ENCODE measurements at regions not wholly inside any gene's neighbourhood (a gene's known extent, or its start where the extent isn't known, plus 50 kb on each side); places are given as distances from the start of the nearest gene placed in this dataset.

- POLR2A ChIA-PET = no interaction called here
- Histone ChIP-seq H3K27me3 (ENCODE audit: control insufficient read depth in 2 of 2, insufficient read depth in 2 of 2, low read length in 2 of 2) (no peaks in the 10 kb centered on the region), H2AFZ (ENCODE audit: low read depth, low read length) (no peak overlapping the region), H3K9me3 (replicated peaks; ENCODE audit: control insufficient read depth, insufficient read depth, low read length) (no peaks in the 10 kb centered on the region), H3K27ac (ENCODE audit: insufficient read depth, low read depth, low read length) (no peak overlapping the region), H3K36me3 (ENCODE audit: control insufficient read depth in 2 of 2, extremely low read depth in 1 of 2, insufficient read depth in 2 of 2, low read length in 2 of 2) (no peaks in the 10 kb centered on the region), H3K4me3 (replicated peaks in 1 of 3; ENCODE audit: insufficient read depth in 1 of 3, low read depth in 1 of 3, low read length in 3 of 3) (no peak overlapping the region), H3K79me2 (ENCODE audit: control insufficient read depth, insufficient read depth, low read length) (no peaks in the 10 kb centered on the region), H3K9me1 (replicated peaks; ENCODE audit: control insufficient read depth, extremely low read depth, insufficient read depth, low read length) (no peaks in the 10 kb centered on the region), H3K4me2 (ENCODE audit: insufficient read depth, low read length) (no peak overlapping the region), H4K20me1 (replicated peaks; ENCODE audit: control insufficient read depth, extremely low read depth, insufficient read depth, low read length) (no peaks in the 10 kb centered on the region), H3K9ac (replicated peaks; ENCODE audit: extremely low read depth, insufficient read depth, low read length) (no peak overlapping the region), H3K4me1 (ENCODE audit: control insufficient read depth, extremely low read depth, insufficient read depth, low read length) (peaks cover 4% of the 10 kb centered on the region)
- dilution Hi-C loops (cut with MboI; ENCODE audit: extremely low pct_ligation_motif_present, low sequenced_read_pairs) = no loop called here
- intact Hi-C loops (cut with micrococcal nuclease) = no loop called here
- DNase-seq (ENCODE audit: low read depth, low spot score) (no peak), FAIRE-seq (no peak)
- CTCF ChIA-PET = interaction anchor here (0.8 kb wide), 1 partner anchor 16 kb away, joined by 5 read pairs; no protein-coding TSS in a partner anchor
- no TSS peak for BruUV-seq (replicated peaks)
- TF ChIP-seq MYC (IDR thresholded peaks at IDR 0.05; ENCODE audit: low read depth, low read length) (no peak), GATA2 (IDR thresholded peaks at IDR 0.05; ENCODE audit: insufficient read depth, insufficient read length, low read depth, low read length) (no peak), JUN (IDR thresholded peaks at IDR 0.05; ENCODE audit: borderline replicate concordance, insufficient read depth, insufficient read length, low read depth) (no peak), FOS (IDR thresholded peaks at IDR 0.05; ENCODE audit: borderline replicate concordance, insufficient read depth, low read length) (no peak), POLR2AphosphoS5 (IDR thresholded peaks at IDR 0.05; ENCODE audit: insufficient read depth, low read depth, low read length) (no peak), MAX (IDR thresholded peaks at IDR 0.05; ENCODE audit: insufficient read depth, insufficient read length) (no peak), POLR2A (IDR thresholded peaks at IDR 0.05; ENCODE audit: low read depth, low read length) (no peak), EZH2 (IDR thresholded peaks at IDR 0.05; ENCODE audit: borderline replicate concordance, low read depth, low read length, severe bottlenecking) (no peak)
- TF ChIP-seq, protein P1, sequence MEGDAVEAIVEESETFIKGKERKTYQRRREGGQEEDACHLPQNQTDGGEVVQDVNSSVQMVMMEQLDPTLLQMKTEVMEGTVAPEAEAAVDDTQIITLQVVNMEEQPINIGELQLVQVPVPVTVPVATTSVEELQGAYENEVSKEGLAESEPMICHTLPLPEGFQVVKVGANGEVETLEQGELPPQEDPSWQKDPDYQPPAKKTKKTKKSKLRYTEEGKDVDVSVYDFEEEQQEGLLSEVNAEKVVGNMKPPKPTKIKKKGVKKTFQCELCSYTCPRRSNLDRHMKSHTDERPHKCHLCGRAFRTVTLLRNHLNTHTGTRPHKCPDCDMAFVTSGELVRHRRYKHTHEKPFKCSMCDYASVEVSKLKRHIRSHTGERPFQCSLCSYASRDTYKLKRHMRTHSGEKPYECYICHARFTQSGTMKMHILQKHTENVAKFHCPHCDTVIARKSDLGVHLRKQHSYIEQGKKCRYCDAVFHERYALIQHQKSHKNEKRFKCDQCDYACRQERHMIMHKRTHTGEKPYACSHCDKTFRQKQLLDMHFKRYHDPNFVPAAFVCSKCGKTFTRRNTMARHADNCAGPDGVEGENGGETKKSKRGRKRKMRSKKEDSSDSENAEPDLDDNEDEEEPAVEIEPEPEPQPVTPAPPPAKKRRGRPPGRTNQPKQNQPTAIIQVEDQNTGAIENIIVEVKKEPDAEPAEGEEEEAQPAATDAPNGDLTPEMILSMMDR (IDR thresholded peaks at IDR 0.05; ENCODE audit: extremely low read depth in 1 of 2, insufficient read depth in 1 of 2, low read depth in 1 of 2, low read length in 2 of 2) = no peak
Measured at GRCh38 chr3:161166051-161166450, 55.1 kb upstream of the NMD3 start.

Measured in endothelial cell of umbilical vein (primary cell).